GM21717 (cell line): ENCODE measurements at regions not wholly inside any gene's neighbourhood (a gene's known extent, or its start where the extent isn't known, plus 50 kb on each side); places are given as distances from the start of the nearest gene placed in this dataset.

Experiments used
- ATAC-seq: cut with Tn5 transposase; IDR thresholded peaks from one replicate; pipeline ENCODE4 v1.9.1; 2021; ENCODE audit warnings: mild to moderate bottlenecking, moderate library complexity; ENCODE audit not compliant: unreplicated experiment

GRCh38 chr1:234690872-234691271 is 80.9 kb upstream of the IRF2BP2 start:
- no peak for ATAC-seq

GRCh38 chr1:234689236-234689635 is 79.3 kb upstream of the IRF2BP2 start:
- ATAC-seq, result no peak

- ATAC-seq, result no peak
Measured at GRCh38 chr1:234687011-234687410, 77.0 kb upstream of the IRF2BP2 start.

GRCh38 chr1:234686035-234686434 is 76.1 kb upstream of the IRF2BP2 start:
- no peak for ATAC-seq

GRCh38 chr1:234684856-234685255 is 74.9 kb upstream of the IRF2BP2 start:
- no peak for ATAC-seq

- ATAC-seq, result no peak
Measured at GRCh38 chr1:234683861-234684632, 74.1 kb upstream of the IRF2BP2 start.

- no peak for ATAC-seq
Measured at GRCh38 chr1:234683127-234683860, 73.3 kb upstream of the IRF2BP2 start.

GRCh38 chr1:234681990-234682389 is 72.0 kb upstream of the IRF2BP2 start:
- ATAC-seq, result no peak

- no peak for ATAC-seq
Measured at GRCh38 chr1:234681065-234681464, 71.1 kb upstream of the IRF2BP2 start.

- no peak for ATAC-seq
Measured at GRCh38 chr1:234680331-234680904, 70.4 kb upstream of the IRF2BP2 start.

GRCh38 chr1:234676103-234676594 is 66.2 kb upstream of the IRF2BP2 start:
- peak; percentile 89 for ATAC-seq

GRCh38 chr1:234675572-234675971 is 65.6 kb upstream of the IRF2BP2 start:
- ATAC-seq, result no peak

GRCh38 chr1:234675006-234675405 is 65.0 kb upstream of the IRF2BP2 start:
- no peak for ATAC-seq

GRCh38 chr1:234674218-234674815 is 64.3 kb upstream of the IRF2BP2 start:
- no peak for ATAC-seq

GRCh38 chr1:234672349-234673135 is 62.6 kb upstream of the IRF2BP2 start:
- no peak for ATAC-seq

GRCh38 chr1:234670967-234671626 is 61.1 kb upstream of the IRF2BP2 start:
- ATAC-seq, result no peak

- ATAC-seq, result no peak
Measured at GRCh38 chr1:234669499-234669898, 59.5 kb upstream of the IRF2BP2 start.

GRCh38 chr1:234668577-234668955 is 58.6 kb upstream of the IRF2BP2 start:
- no peak for ATAC-seq

GRCh38 chr1:234667600-234668576 is 57.9 kb upstream of the IRF2BP2 start:
- ATAC-seq, result no peak
